ENCODE measurements at regions not wholly inside any gene's neighbourhood (a gene's known extent, or its start where the extent isn't known, plus 50 kb on each side); places are given as distances from the start of the nearest gene placed in this dataset.
"Not testable (repeated sequence)": the region's sequence is repeated elsewhere in the genome, so short reads cannot be mapped to it uniquely, and the experiment has no call there.

GRCh38 chr5:26416911-26417310 lies 621.5 kb downstream of the CDH9 start:
- no peak overlapping the region for H3K4me3 ChIP-seq
- H3K9me3 ChIP-seq, result no peaks in the 10 kb centered on the region
- no peak for DNase-seq
- H3K27me3 ChIP-seq, result no peaks in the 10 kb centered on the region
- no peak overlapping the region for H3K27ac ChIP-seq
- no peak for TF ChIP-seq POLR2A (IDR thresholded peaks at IDR 0.05)
- TF ChIP-seq CTCF (IDR thresholded peaks at IDR 0.05), result no peak
- H3K36me3 ChIP-seq (ENCODE audit: low read depth, missing control alignments), result no peaks in the 10 kb centered on the region
- intact Hi-C loops (cut with DNase I; ENCODE audit: low total_unique reads), result no loop called here
- H3K4me1 ChIP-seq, result no peaks in the 10 kb centered on the region
- WGBS, 2 donors, result 87% methylated on average over 3 to 5 of the region's 5 CpGs

GRCh38 chr5:26415987-26416779 lies 622.2 kb downstream of the CDH9 start:
- Histone ChIP-seq H3K4me3 (no peak overlapping the region), H3K9me3 (no peaks in the 10 kb centered on the region), H3K27me3 (no peaks in the 10 kb centered on the region), H3K36me3 (ENCODE audit: low read depth, missing control alignments) (no peaks in the 10 kb centered on the region), H3K4me1 (no peaks in the 10 kb centered on the region), H3K27ac (no peak overlapping the region)
- TF ChIP-seq POLR2A (IDR thresholded peaks at IDR 0.05) (no peak), CTCF (IDR thresholded peaks at IDR 0.05) (no peak)
- intact Hi-C loops (cut with DNase I; ENCODE audit: low total_unique reads), result no loop called here
- DNase-seq, result no peak
- WGBS, 2 donors, result 58 to 70% methylated on average over 6 to 12 of the region's 12 CpGs

- whole genome bisulfite sequencing, 2 donors, result 78 to 84% methylated on average over 5 of the region's 5 CpGs
- intact Hi-C loops (cut with DNase I; ENCODE audit: low total_unique reads), result no loop called here
- no peaks in the 10 kb centered on the region for H3K9me3 ChIP-seq
- TF ChIP-seq POLR2A (IDR thresholded peaks at IDR 0.05) (no peak), CTCF (IDR thresholded peaks at IDR 0.05) (no peak)
- H3K36me3 ChIP-seq (ENCODE audit: low read depth, missing control alignments), result no peaks in the 10 kb centered on the region
- no peaks in the 10 kb centered on the region for H3K27me3 ChIP-seq
- no peak for DNase-seq
- no peak overlapping the region for H3K27ac ChIP-seq
- H3K4me1 ChIP-seq, result no peaks in the 10 kb centered on the region
- H3K4me3 ChIP-seq, result no peak overlapping the region
Measured at GRCh38 chr5:26390608-26391007, 647.8 kb downstream of the CDH9 start.

- no peaks in the 10 kb centered on the region for H3K4me1 ChIP-seq
- no peak overlapping the region for H3K4me3 ChIP-seq
- TF ChIP-seq POLR2A (IDR thresholded peaks at IDR 0.05) (no peak), CTCF (IDR thresholded peaks at IDR 0.05) (no peak)
- intact Hi-C loops (cut with DNase I; ENCODE audit: low total_unique reads), result no loop called here
- no peak overlapping the region for H3K27ac ChIP-seq
- 0% methylated on average over 1 of the region's 1 CpG for whole genome bisulfite sequencing, 2 donors
- no peak for DNase-seq
- H3K36me3 ChIP-seq (ENCODE audit: low read depth, missing control alignments), result no peaks in the 10 kb centered on the region
- H3K9me3 ChIP-seq, result no peaks in the 10 kb centered on the region
- no peaks in the 10 kb centered on the region for H3K27me3 ChIP-seq
Measured at GRCh38 chr5:26388976-26389375, 649.4 kb downstream of the CDH9 start.

- no peak for DNase-seq
- Histone ChIP-seq H3K4me3 (no peak overlapping the region), H3K27ac (no peak overlapping the region), H3K4me1 (no peaks in the 10 kb centered on the region), H3K36me3 (ENCODE audit: low read depth, missing control alignments) (no peaks in the 10 kb centered on the region), H3K9me3 (no peaks in the 10 kb centered on the region), H3K27me3 (no peaks in the 10 kb centered on the region)
- WGBS, 2 donors, result 70 to 87% methylated on average over 1 of the region's 1 CpG
- intact Hi-C loops (cut with DNase I; ENCODE audit: low total_unique reads), result no loop called here
- TF ChIP-seq POLR2A (IDR thresholded peaks at IDR 0.05), result no peak
- no peak for TF ChIP-seq CTCF (IDR thresholded peaks at IDR 0.05)
Measured at GRCh38 chr5:26386532-26386931, 651.9 kb downstream of the CDH9 start.

GRCh38 chr5:26364624-26365023 lies 673.8 kb downstream of the CDH9 start:
- H3K4me1 ChIP-seq; H3K9me3 ChIP-seq; DNase-seq; H3K27ac ChIP-seq; H3K27me3 ChIP-seq; H3K36me3 ChIP-seq (ENCODE audit: low read depth, missing control alignments); H3K4me3 ChIP-seq; intact Hi-C loops (cut with DNase I; ENCODE audit: low total_unique reads): not testable (repeated sequence)
- 81 to 85% methylated on average over 4 of the region's 4 CpGs for WGBS, 2 donors
